RWPE1 (cell line): ENCODE measurements at regions not wholly inside any gene's neighbourhood (a gene's known extent, or its start where the extent isn't known, plus 50 kb on each side); places are given as distances from the start of the nearest gene placed in this dataset.

Source experiments
- CTCF ChIA-PET: fragments of 350-600 bp; sonication (Branson Sonifier 250); formaldehyde crosslinking; extraction: SDS; loops from one replicate; lab custom pipeline; 2021; lab: Yijun Ruan, JAX
- POLR2A ChIA-PET: fragments of 400-600 bp; formaldehyde crosslinking; extraction: SDS; loops from one replicate; lab custom pipeline; 2020; ENCODE audit warnings: antibody characterized with exemption; ENCODE audit not compliant: low non-redundant PET; lab: Yijun Ruan, JAX
- DNase-seq: peaks from one replicate; pipeline ENCODE4 v3.0.0; 2012; ENCODE audit warnings: low spot score
- H3K27ac ChIP-seq: fragments of 450-650 bp; 2 replicates; pipeline ENCODE4 v1.5.1; 2017
- TF ChIP-seq, protein P1 (sequence below): fragments of 450-650 bp; conservative IDR thresholded peaks from 2 replicates; pipeline ENCODE4 v1.5.1; 2017; ENCODE audit warnings: low read depth, mild to moderate bottlenecking

GRCh38 chr4:14177987-14178386 is 550.5 kb upstream of the BOD1L1 start:
- CTCF ChIA-PET = interaction anchor here (0.6 to 0.7 kb wide), 2 partner anchors 356 to 521 kb away, joined by 3 read pairs; no protein-coding TSS in a partner anchor
- DNase-seq = no peak
- POLR2A ChIA-PET = no interaction called here
- H3K27ac ChIP-seq = no peak overlapping the region
- TF ChIP-seq, protein P1, sequence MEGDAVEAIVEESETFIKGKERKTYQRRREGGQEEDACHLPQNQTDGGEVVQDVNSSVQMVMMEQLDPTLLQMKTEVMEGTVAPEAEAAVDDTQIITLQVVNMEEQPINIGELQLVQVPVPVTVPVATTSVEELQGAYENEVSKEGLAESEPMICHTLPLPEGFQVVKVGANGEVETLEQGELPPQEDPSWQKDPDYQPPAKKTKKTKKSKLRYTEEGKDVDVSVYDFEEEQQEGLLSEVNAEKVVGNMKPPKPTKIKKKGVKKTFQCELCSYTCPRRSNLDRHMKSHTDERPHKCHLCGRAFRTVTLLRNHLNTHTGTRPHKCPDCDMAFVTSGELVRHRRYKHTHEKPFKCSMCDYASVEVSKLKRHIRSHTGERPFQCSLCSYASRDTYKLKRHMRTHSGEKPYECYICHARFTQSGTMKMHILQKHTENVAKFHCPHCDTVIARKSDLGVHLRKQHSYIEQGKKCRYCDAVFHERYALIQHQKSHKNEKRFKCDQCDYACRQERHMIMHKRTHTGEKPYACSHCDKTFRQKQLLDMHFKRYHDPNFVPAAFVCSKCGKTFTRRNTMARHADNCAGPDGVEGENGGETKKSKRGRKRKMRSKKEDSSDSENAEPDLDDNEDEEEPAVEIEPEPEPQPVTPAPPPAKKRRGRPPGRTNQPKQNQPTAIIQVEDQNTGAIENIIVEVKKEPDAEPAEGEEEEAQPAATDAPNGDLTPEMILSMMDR = no peak

- DNase-seq = peak; percentile 25
- TF ChIP-seq, protein P1 = no peak
- POLR2A ChIA-PET = no interaction called here
- no peak overlapping the region for H3K27ac ChIP-seq
- CTCF ChIA-PET = interaction anchor here (0.6 to 0.7 kb wide), 2 partner anchors 356 to 521 kb away, joined by 3 read pairs; no protein-coding TSS in a partner anchor
Measured at GRCh38 chr4:14178421-14178820, 550.9 kb upstream of the BOD1L1 start.

DNA sequence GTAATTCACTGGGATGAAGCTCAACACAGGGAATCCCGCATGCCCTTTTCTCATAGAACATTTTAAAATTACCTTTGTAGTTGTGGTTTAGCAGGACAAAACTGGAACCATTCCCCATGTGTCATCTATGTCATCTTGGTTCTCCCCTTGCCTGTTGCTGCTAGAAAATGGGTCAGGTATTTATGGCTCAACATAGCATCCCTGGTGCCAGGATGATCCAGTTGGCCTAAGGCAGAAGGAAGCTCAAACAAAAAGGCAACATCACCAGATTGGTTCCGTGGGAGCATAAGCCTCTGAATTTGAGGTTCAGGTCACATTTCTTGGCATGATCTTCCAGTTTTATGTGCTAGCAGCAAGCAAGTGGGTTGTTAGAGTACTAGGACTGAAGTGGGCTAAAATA is 552.6 kb upstream of the BOD1L1 start:
- DNase-seq = no peak
- H3K27ac ChIP-seq = no peak overlapping the region
- ChIA-PET CTCF (no interaction called here), POLR2A (no interaction called here)
- TF ChIP-seq, protein P1 = no peak

DNA sequence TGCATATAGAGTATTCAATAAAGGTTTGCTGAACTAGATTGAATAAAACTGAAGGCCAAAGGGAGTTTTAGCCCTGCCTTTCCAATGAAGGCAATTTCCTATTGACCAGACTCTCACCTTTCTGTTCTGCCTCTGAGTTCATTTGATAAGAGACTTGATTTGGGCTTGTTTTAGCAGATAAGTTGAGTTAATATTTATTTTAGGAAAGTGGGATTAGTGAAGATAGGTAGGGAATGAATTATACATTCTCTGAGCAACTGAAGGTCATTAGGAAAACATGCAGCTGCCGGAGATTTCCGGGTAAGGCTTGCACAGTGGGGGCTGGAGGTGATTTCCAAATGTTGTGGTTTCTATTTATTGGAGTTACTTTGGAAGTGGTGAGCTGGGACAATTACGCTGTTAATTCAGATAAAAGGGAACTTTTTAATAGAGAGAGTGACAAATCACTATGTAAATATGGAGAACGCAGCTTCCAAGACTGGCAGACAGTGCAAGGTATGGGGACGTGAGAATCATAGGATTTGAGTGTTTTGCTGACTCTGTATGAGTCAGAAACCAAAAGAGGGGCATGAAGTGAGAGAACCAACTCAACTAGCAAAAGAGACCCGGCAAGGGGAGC is 553.6 kb upstream of the BOD1L1 start:
- TF ChIP-seq, protein P1 = no peak
- POLR2A ChIA-PET = no interaction called here
- H3K27ac ChIP-seq = no peak overlapping the region
- no peak for DNase-seq
- CTCF ChIA-PET = no interaction called here

- TF ChIP-seq, protein P1 = no peak
- H3K27ac ChIP-seq = no peak overlapping the region
- CTCF ChIA-PET = no interaction called here
- POLR2A ChIA-PET = no interaction called here
- no peak for DNase-seq
Measured at GRCh38 chr4:14182148-14182547, 554.6 kb upstream of the BOD1L1 start.

GRCh38 chr4:14184265-14184664 is 556.7 kb upstream of the BOD1L1 start:
- TF ChIP-seq, protein P1 = no peak
- no peak overlapping the region for H3K27ac ChIP-seq
- POLR2A ChIA-PET = no interaction called here
- CTCF ChIA-PET = no interaction called here
- DNase-seq = no peak
